ENCODE measurements at regions not wholly inside any gene's neighbourhood (a gene's known extent, or its start where the extent isn't known, plus 50 kb on each side); places are given as distances from the start of the nearest gene placed in this dataset.

DNA sequence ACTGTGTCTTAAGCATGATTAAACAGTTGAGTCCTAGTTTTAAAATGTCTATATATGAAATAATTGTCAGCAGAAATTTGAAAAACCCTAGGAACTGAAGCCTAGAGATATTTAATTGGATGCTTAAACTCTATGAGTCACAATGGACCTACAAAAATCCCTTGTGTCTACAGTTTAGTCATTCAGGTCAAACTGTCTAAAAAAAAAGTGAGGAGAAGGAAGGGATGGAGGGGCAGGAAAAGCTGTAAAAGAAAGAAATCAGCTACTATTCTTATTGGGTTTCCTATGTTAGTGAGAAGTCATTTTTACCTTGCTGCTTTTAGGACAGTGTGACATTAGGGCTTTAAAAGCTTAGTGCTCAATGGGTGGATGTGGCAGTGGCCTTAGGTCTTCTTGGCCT is 406.1 kb upstream of the FZD8 start:
- Histone ChIP-seq H3K36me3 (no peaks in the 10 kb centered on the region), H3K4me3 (ENCODE audit: low read depth, low read length) (no peak overlapping the region), H3K27ac (no peak overlapping the region), H3K27me3 (ENCODE audit: insufficient read depth, low read depth, severe bottlenecking) (no peaks in the 10 kb centered on the region), H3K9me3 (ENCODE audit: severe bottlenecking) (peaks cover 3% of the 10 kb centered on the region)
- no peak for TF ChIP-seq CTCF (IDR thresholded peaks at IDR 0.05; ENCODE audit: low read depth, low read length)
- no peak for DNase-seq

DNA sequence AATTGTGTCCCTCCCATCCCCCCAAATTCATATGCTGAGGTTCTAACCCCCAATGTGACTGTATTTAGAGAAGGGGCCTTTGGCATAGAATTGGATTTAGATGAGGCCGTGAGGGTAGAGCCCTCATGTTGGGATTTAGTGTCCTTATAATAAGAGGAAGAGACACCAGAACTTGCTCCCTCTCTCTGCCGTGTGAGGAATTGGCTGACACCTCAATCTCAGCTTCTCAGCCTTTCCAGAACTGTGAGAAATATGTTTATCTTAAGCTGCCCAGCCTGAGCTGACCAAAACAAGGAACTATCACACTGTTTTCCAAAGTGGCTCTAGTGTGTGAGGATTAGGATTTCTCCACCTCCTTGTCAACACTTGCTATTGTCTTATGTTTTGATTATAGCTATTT is 400.0 kb upstream of the FZD8 start:
- no peaks in the 10 kb centered on the region for H3K36me3 ChIP-seq
- DNase-seq = no peak
- H3K27me3 ChIP-seq (ENCODE audit: insufficient read depth, low read depth, severe bottlenecking) = no peaks in the 10 kb centered on the region
- TF ChIP-seq CTCF (IDR thresholded peaks at IDR 0.05; ENCODE audit: low read depth, low read length) = 0 out of 2 replicates have a peak, but pooled peaks have one; percentile 3
- H3K9me3 ChIP-seq (ENCODE audit: severe bottlenecking) = peaks cover 3% of the 10 kb centered on the region
- no peak overlapping the region for H3K27ac ChIP-seq
- no peak overlapping the region for H3K4me3 ChIP-seq (ENCODE audit: low read depth, low read length)

GRCh38 chr10:36038316-36038955 is 396.3 kb upstream of the FZD8 start:
- Histone ChIP-seq H3K27me3 (ENCODE audit: insufficient read depth, low read depth, severe bottlenecking) (no peaks in the 10 kb centered on the region), H3K36me3 (no peaks in the 10 kb centered on the region), H3K4me3 (ENCODE audit: low read depth, low read length) (no peak overlapping the region), H3K27ac (peak overlapping the region; percentile 33; the same call in 1 of the 2 replicates), H3K9me3 (ENCODE audit: severe bottlenecking) (no peaks in the 10 kb centered on the region)
- DNase-seq = peak; percentile 65
- no peak for TF ChIP-seq CTCF (IDR thresholded peaks at IDR 0.05; ENCODE audit: low read depth, low read length)

DNA sequence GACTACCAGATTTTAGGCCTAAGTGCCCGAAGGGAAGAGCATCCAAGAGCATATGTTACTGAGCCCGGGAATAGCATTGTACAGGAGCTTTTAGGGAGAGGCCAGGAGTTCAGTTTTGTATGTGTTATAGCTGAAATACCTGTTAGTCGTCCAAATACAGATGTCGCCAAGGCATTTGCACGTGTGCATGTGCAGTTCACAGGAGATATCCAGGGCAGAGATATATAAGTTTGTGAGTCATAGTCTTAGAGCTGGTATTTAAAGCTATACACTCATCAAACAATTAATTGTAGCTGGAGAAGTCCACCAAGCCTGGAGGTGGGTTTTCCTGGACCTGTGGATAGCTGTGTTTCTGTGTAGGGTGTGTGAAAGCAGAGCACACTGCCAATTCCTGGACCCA is 394.0 kb upstream of the FZD8 start:
- Histone ChIP-seq H3K27me3 (ENCODE audit: insufficient read depth, low read depth, severe bottlenecking) (no peaks in the 10 kb centered on the region), H3K4me3 (ENCODE audit: low read depth, low read length) (no peak overlapping the region), H3K9me3 (ENCODE audit: severe bottlenecking) (no peaks in the 10 kb centered on the region), H3K36me3 (no peaks in the 10 kb centered on the region), H3K27ac (no peak overlapping the region)
- DNase-seq = no peak
- TF ChIP-seq CTCF (IDR thresholded peaks at IDR 0.05; ENCODE audit: low read depth, low read length) = no peak

- H3K27ac ChIP-seq = no peak overlapping the region
- TF ChIP-seq CTCF (IDR thresholded peaks at IDR 0.05; ENCODE audit: low read depth, low read length) = no peak
These were observed 391.7 kb upstream of the FZD8 start for GRCh38 chr10:36033808-36034207.

GRCh38 chr10:36030516-36030915 is 388.4 kb upstream of the FZD8 start:
- no peak for DNase-seq
- no peak overlapping the region for H3K27ac ChIP-seq
- no peaks in the 10 kb centered on the region for H3K9me3 ChIP-seq (ENCODE audit: severe bottlenecking)
- no peaks in the 10 kb centered on the region for H3K27me3 ChIP-seq (ENCODE audit: insufficient read depth, low read depth, severe bottlenecking)
- H3K36me3 ChIP-seq = no peaks in the 10 kb centered on the region
- no peak overlapping the region for H3K4me3 ChIP-seq (ENCODE audit: low read depth, low read length)
- TF ChIP-seq CTCF (IDR thresholded peaks at IDR 0.05; ENCODE audit: low read depth, low read length) = no peak

More at GRCh38 chr10:36033808-36034207, 391.7 kb upstream of the FZD8 start:
- no peak for DNase-seq
- Histone ChIP-seq H3K36me3 (no peaks in the 10 kb centered on the region), H3K4me3 (ENCODE audit: low read depth, low read length) (no peak overlapping the region), H3K27me3 (ENCODE audit: insufficient read depth, low read depth, severe bottlenecking) (no peaks in the 10 kb centered on the region), H3K9me3 (ENCODE audit: severe bottlenecking) (no peaks in the 10 kb centered on the region)
